MCF 10A (cell line): ENCODE measurements at regions not wholly inside any gene's neighbourhood (a gene's known extent, or its start where the extent isn't known, plus 50 kb on each side); places are given as distances from the start of the nearest gene placed in this dataset.

Experiments used
- BruUV-seq: library from RNA; stranded (reverse); fragments of 400-500 nt; replicated peaks from 2 replicates; lab custom pipeline; 2021; lab: Mats Ljungman, UMichigan
- CTCF ChIA-PET: fragments of 300-600 bp; sonication (Branson Sonifier 250); formaldehyde crosslinking; extraction: SDS; loops from one replicate; lab custom pipeline; 2021; ENCODE audit warnings: antibody characterized with exemption, inconsistent platforms; lab: Yijun Ruan, JAX
- POLR2A ChIA-PET: fragments of 300-600, 350-650 bp; sonication (Branson Sonifier 250); formaldehyde crosslinking; extraction: SDS; loops from one replicate; lab custom pipeline; 2020; ENCODE audit warnings: antibody characterized with exemption, inconsistent platforms; lab: Yijun Ruan, JAX
- DNase-seq: peaks from one replicate; pipeline ENCODE4 v3.0.0-alpha.2; 2018; ENCODE audit not compliant: unreplicated experiment
- H3K27ac Mint-ChIP-seq: one replicate; pipeline ENCODE4 v1.8.0; 2022; ENCODE audit warnings: mild to moderate bottlenecking, low read depth, mixed read lengths; ENCODE audit not compliant: unreplicated experiment
- H3K27me3 Mint-ChIP-seq: one replicate; pipeline ENCODE4 v1.8.0; 2022; ENCODE audit warnings: mixed read lengths; ENCODE audit not compliant: insufficient read depth, unreplicated experiment
- H3K36me3 Mint-ChIP-seq: one replicate; pipeline ENCODE4 v1.8.0; 2022; ENCODE audit warnings: mild to moderate bottlenecking, moderate library complexity, mixed read lengths; ENCODE audit not compliant: insufficient read depth, unreplicated experiment
- H3K4me1 Mint-ChIP-seq: one replicate; pipeline ENCODE4 v1.8.0; 2022; ENCODE audit warnings: mixed read lengths; ENCODE audit not compliant: insufficient read depth, unreplicated experiment
- H3K4me3 Mint-ChIP-seq: one replicate; pipeline ENCODE4 v1.8.0; 2022; ENCODE audit warnings: mild to moderate bottlenecking, moderate library complexity, mixed read lengths; ENCODE audit not compliant: unreplicated experiment
- H3K9me3 Mint-ChIP-seq: one replicate; pipeline ENCODE4 v1.8.0; 2022; ENCODE audit warnings: mixed read lengths; ENCODE audit not compliant: unreplicated experiment
- CTCF ChIP-seq: fragments of 200-600 bp; IDR thresholded peaks from one replicate; pipeline ENCODE4 v1.8.0; 2022; ENCODE audit warnings: antibody characterized with exemption, mild to moderate bottlenecking; ENCODE audit not compliant: unreplicated experiment
- intact Hi-C: fragments of 100-400 bp; cut with micrococcal nuclease; formaldehyde crosslinking; loops from 2 replicates; pipeline ENCODE4 v1.14.1; 2022

- no peaks in the 10 kb centered on the region for H3K4me1 Mint-ChIP-seq
- no peak for TF ChIP-seq CTCF
- ChIA-PET POLR2A (no interaction called here), CTCF (no interaction called here)
- H3K9me3 Mint-ChIP-seq, result no peaks in the 10 kb centered on the region
- no TSS peak for BruUV-seq
- no peak for DNase-seq
- no peak overlapping the region for H3K27ac Mint-ChIP-seq
- H3K4me3 Mint-ChIP-seq, result no peak overlapping the region
- no peaks in the 10 kb centered on the region for H3K27me3 Mint-ChIP-seq
- intact Hi-C loops, result no loop called here
- no peaks in the 10 kb centered on the region for H3K36me3 Mint-ChIP-seq
These were observed 150.7 kb upstream of the CCDC68 start for GRCh38 chr18:55109818-55110414.

- Mint-ChIP-seq H3K9me3 (no peaks in the 10 kb centered on the region), H3K4me1 (no peaks in the 10 kb centered on the region), H3K27ac (no peak overlapping the region), H3K36me3 (no peaks in the 10 kb centered on the region), H3K27me3 (no peaks in the 10 kb centered on the region), H3K4me3 (no peak overlapping the region)
- no TSS peak for BruUV-seq
- intact Hi-C loops, result no loop called here
- no peak for DNase-seq
- no peak for TF ChIP-seq CTCF
- ChIA-PET POLR2A (no interaction called here), CTCF (interaction anchor here (0.7 kb wide), 1 partner anchor 99 kb away, joined by 3 read pairs; no protein-coding TSS in a partner anchor)
These were observed 147.6 kb upstream of the CCDC68 start for GRCh38 chr18:55106906-55107305.

- BruUV-seq, result no TSS peak
These were observed 147.2 kb upstream of the CCDC68 start for GRCh38 chr18:55106466-55106865.

GRCh38 chr18:55105873-55106272 is 146.6 kb upstream of the CCDC68 start:
- CTCF ChIA-PET, result no interaction called here

More at GRCh38 chr18:55106466-55106865, 147.2 kb upstream of the CCDC68 start:
- H3K27me3 Mint-ChIP-seq, result no peaks in the 10 kb centered on the region
- DNase-seq, result no peak
- H3K27ac Mint-ChIP-seq, result no peak overlapping the region
- H3K9me3 Mint-ChIP-seq, result no peaks in the 10 kb centered on the region
- no peak overlapping the region for H3K4me3 Mint-ChIP-seq
- ChIA-PET POLR2A (no interaction called here), CTCF (interaction anchor here (0.7 kb wide), 1 partner anchor 99 kb away, joined by 3 read pairs; no protein-coding TSS in a partner anchor)
- no peak for TF ChIP-seq CTCF
- H3K4me1 Mint-ChIP-seq, result no peaks in the 10 kb centered on the region
- no peaks in the 10 kb centered on the region for H3K36me3 Mint-ChIP-seq
- intact Hi-C loops, result no loop called here

More at GRCh38 chr18:55105873-55106272, 146.6 kb upstream of the CCDC68 start:
- POLR2A ChIA-PET, result no interaction called here
- no TSS peak for BruUV-seq
- TF ChIP-seq CTCF, result no peak
- H3K4me3 Mint-ChIP-seq, result no peak overlapping the region
- H3K27me3 Mint-ChIP-seq, result no peaks in the 10 kb centered on the region
- no peak overlapping the region for H3K27ac Mint-ChIP-seq
- H3K36me3 Mint-ChIP-seq, result no peaks in the 10 kb centered on the region
- intact Hi-C loops, result no loop called here
- H3K4me1 Mint-ChIP-seq, result peaks cover under 1% of the 10 kb centered on the region
- no peak for DNase-seq
- no peaks in the 10 kb centered on the region for H3K9me3 Mint-ChIP-seq
